ENCODE measurements at regions not wholly inside any gene's neighbourhood (a gene's known extent, or its start where the extent isn't known, plus 50 kb on each side); places are given as distances from the start of the nearest gene placed in this dataset.

GRCh38 chr16:61150351-61150750 is 885.9 kb downstream of the CDH8 start:
- TF ChIP-seq CTCF (IDR thresholded peaks at IDR 0.05 in 8 of 11, conservative IDR thresholded peaks at IDR 0.05 in 3 of 11) (no peak), POLR2A (IDR thresholded peaks at IDR 0.05) (no peak)
